ENCODE measurements at regions not wholly inside any gene's neighbourhood (a gene's known extent, or its start where the extent isn't known, plus 50 kb on each side); places are given as distances from the start of the nearest gene placed in this dataset.
"Not testable (repeated sequence)": the region's sequence is repeated elsewhere in the genome, so short reads cannot be mapped to it uniquely, and the experiment has no call there.

DNA sequence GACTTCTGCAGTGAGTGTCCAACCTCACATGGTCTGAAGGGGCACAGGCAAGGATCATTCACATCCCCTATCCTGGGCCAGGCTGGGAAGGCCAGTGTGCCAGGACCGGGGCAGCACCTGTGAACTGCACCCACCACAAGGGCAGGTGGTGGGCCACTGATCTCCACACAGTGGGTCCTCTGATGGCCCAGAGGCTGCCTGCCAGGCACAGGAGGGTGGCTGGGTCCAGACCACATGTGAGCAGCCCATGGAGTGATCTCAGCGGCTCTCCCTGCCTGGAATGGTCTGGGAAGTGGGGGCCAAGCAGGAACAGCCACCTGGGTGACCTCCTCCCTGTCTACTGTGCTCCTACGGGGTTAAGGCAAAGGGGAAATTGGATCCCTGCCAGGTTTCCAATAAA, 508.5 kb downstream of the FOXD4L4 start:
- TF ChIP-seq POLR2A (IDR thresholded peaks at IDR 0.05; ENCODE audit: extremely low read depth, insufficient read length), result not testable (repeated sequence)
- TF ChIP-seq, protein P1, sequence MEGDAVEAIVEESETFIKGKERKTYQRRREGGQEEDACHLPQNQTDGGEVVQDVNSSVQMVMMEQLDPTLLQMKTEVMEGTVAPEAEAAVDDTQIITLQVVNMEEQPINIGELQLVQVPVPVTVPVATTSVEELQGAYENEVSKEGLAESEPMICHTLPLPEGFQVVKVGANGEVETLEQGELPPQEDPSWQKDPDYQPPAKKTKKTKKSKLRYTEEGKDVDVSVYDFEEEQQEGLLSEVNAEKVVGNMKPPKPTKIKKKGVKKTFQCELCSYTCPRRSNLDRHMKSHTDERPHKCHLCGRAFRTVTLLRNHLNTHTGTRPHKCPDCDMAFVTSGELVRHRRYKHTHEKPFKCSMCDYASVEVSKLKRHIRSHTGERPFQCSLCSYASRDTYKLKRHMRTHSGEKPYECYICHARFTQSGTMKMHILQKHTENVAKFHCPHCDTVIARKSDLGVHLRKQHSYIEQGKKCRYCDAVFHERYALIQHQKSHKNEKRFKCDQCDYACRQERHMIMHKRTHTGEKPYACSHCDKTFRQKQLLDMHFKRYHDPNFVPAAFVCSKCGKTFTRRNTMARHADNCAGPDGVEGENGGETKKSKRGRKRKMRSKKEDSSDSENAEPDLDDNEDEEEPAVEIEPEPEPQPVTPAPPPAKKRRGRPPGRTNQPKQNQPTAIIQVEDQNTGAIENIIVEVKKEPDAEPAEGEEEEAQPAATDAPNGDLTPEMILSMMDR (IDR thresholded peaks at IDR 0.05; ENCODE audit: low read depth, low read length), result not testable (repeated sequence)
- TF ChIP-seq, protein P2, sequence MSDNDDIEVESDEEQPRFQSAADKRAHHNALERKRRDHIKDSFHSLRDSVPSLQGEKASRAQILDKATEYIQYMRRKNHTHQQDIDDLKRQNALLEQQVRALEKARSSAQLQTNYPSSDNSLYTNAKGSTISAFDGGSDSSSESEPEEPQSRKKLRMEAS (IDR thresholded peaks at IDR 0.05; ENCODE audit: low read depth, low read length), result not testable (repeated sequence)

All from NB4 (cell line).